AG09319 (cell line): ENCODE measurements at regions not wholly inside any gene's neighbourhood (a gene's known extent, or its start where the extent isn't known, plus 50 kb on each side); places are given as distances from the start of the nearest gene placed in this dataset.
"Not testable (repeated sequence)": the region's sequence is repeated elsewhere in the genome, so short reads cannot be mapped to it uniquely, and the experiment has no call there.

Experiments used
- DNase-seq: peaks from one replicate; pipeline ENCODE4 v3.0.0-alpha.2; 2010; ENCODE audit warnings: low read depth; ENCODE audit errors: extremely low read depth
- CTCF ChIP-seq: IDR thresholded peaks from 2 replicates; pipeline ENCODE4 v1.5.1; 2011; ENCODE audit warnings: low read depth, mild to moderate bottlenecking, inconsistent platforms, low read length, moderate library complexity

- no peak for DNase-seq
- no peak for TF ChIP-seq CTCF
Measured at GRCh38 chr7:121621937-121622336, 225.8 kb upstream of the FAM3C start.

DNA sequence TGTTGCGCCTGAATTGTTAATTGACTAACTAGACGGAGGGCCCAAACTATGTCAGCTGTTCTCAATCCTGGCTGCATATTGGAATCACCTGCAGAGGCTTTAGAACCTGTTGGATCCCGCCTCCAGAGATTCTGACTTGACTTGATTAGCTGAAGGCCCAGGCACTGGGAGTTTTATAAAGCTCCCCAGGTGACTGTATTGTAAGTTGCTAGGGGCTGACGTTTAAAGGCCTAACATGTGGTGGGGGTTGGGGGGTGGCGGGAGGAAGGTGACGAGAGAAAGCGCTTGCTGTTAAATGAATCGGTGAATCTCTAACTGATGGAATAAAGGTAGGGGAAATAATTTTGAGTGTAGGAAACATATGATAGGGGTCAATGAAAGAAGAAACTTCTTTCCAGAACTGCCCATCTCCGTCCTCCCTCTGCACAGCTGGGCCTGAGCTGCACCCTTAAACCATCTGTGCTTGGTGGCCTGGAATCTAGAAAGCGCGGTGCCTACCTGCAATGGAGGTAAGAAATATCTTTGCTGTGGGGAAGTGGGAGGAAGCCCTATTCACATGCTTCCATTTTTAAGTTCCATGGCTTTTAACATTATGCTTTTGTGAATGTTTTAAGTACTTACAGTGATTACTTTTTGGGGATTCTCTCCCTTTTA, 225.0 kb upstream of the FAM3C start:
- no peak for TF ChIP-seq CTCF
- DNase-seq: no peak

DNA sequence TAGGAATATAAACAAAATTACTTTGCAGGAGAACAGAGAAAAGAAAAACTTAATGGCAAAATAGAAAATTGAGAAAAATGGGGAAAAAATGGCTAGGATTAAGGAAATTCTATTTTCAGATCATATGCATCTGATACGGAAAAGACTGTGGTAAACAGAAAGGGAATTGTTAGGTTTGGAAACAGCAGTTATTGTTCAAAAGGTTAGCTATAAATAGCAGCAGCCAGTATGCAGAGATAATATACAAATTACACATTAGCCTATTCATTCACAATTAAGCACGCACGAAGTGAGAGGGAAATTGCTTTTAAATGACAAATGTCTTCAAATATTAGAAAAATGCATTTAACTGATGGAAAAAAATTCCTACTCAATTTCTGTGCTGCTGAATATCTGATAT, 224.1 kb upstream of the FAM3C start:
- no peak for DNase-seq
- no peak for TF ChIP-seq CTCF

DNA sequence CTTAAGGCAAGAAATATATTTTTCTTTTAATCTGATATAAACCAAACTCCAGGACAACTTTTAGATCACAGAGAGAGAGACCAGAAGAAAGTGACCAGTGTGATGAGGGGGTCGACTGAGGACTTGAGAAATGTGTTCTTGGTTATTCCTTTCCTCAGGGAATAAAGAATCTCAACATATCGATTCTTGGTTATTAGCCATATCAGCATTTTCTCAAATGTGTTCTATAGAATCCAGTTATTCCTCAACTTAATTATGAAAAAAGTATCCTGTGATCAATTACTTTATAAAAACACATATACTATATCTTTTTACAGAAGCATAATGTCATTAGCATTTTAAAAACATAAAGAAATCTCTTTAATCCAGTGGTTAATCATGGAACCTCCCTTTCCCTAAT, 222.1 kb upstream of the FAM3C start:
- DNase-seq: no peak

DNA sequence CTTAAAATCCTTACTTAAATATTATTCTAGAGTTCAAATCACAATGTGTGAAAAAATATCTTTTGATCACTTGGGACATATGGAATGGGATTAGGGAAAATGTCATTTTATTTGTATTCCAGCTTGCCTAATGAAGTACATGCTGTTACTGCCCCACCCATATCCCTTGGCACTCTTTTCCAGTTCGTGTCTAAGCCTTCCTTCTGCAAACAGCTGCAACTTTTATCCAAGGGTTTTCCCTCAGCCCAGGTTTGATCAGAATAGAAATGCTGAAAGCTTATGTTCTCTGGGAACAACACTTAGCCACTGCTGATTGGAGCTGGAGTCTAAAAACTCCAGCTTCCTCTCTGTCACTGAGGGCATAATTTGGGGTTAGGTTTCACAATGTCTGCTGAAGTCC, 214.1 kb upstream of the FAM3C start:
- TF ChIP-seq CTCF: no peak
- no peak for DNase-seq

More for the DNA sequence above, 222.1 kb upstream of the FAM3C start:
- TF ChIP-seq CTCF: no peak

DNA sequence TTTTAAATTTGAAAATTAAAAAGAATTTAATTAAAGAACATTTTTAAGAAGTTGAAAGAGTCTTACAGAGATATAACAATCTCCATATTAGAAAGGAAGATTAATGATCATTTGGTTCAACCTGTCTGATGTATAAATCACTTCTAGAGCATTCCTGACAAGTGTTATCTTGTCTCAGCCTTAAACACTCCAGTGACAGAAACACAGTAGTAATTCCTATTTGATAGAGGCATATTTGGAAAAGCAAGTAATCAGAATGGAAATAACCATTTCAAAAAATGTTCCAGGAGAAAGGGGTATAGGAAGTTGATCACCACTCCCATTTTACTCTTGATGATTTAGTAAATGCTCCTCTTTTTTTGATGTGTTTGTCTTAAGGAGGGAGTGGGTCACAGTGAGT, 213.1 kb upstream of the FAM3C start:
- DNase-seq: no peak
- TF ChIP-seq CTCF: no peak

DNA sequence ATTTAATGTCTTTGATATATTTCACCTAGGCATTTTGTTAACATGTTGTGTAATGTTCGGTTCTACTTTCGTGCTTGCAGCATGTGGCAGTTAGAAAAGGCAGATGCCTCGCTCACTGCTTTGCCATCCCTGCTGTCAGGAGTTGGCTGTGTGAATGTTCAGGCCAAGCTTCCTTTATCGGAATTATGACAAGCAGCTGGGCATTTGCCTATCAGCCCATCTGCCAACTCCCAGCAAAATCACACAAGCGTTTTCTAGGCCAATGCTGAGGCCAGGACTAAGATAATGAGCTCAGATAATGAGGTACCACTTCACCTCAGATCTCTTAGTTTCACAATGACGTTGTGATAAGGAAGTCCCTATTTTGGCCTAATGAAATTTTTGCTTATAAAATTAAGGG, 212.7 kb upstream of the FAM3C start:
- DNase-seq: no peak
- TF ChIP-seq CTCF: no peak

GRCh38 chr7:121608183-121608582, 212.1 kb upstream of the FAM3C start:
- DNase-seq: not testable (repeated sequence)
